ENCODE measurements at regions not wholly inside any gene's neighbourhood (a gene's known extent, or its start where the extent isn't known, plus 50 kb on each side); places are given as distances from the start of the nearest gene placed in this dataset.

- no peaks in the 10 kb centered on the region for H3K9me3 Mint-ChIP-seq
- H3K4me1 Mint-ChIP-seq (ENCODE audit: low read depth) = peaks cover 2% of the 10 kb centered on the region
- no peak overlapping the region for H3K4me3 Mint-ChIP-seq
- no peaks in the 10 kb centered on the region for H3K36me3 Mint-ChIP-seq (ENCODE audit: low read depth)
- peaks cover 53% of the 10 kb centered on the region for H3K27me3 Mint-ChIP-seq (ENCODE audit: low read depth)
- no peak overlapping the region for H3K27ac Mint-ChIP-seq
These were observed 95.5 kb downstream of the FAM204A start for GRCh38 chr10:118246332-118247295.

GRCh38 chr10:118243907-118244306 is 98.2 kb downstream of the FAM204A start:
- H3K4me1 Mint-ChIP-seq (ENCODE audit: low read depth) = peaks cover 2% of the 10 kb centered on the region
- no peaks in the 10 kb centered on the region for H3K36me3 Mint-ChIP-seq (ENCODE audit: low read depth)
- H3K9me3 Mint-ChIP-seq = no peaks in the 10 kb centered on the region
- no peak overlapping the region for H3K4me3 Mint-ChIP-seq
- H3K27me3 Mint-ChIP-seq (ENCODE audit: low read depth) = peaks cover 53% of the 10 kb centered on the region
- no peak overlapping the region for H3K27ac Mint-ChIP-seq

GRCh38 chr10:118241229-118242137 is 100.6 kb downstream of the FAM204A start:
- H3K9me3 Mint-ChIP-seq = no peaks in the 10 kb centered on the region
- no peaks in the 10 kb centered on the region for H3K36me3 Mint-ChIP-seq (ENCODE audit: low read depth)
- H3K4me1 Mint-ChIP-seq (ENCODE audit: low read depth) = peaks cover 2% of the 10 kb centered on the region
- H3K27ac Mint-ChIP-seq = no peak overlapping the region
- peaks cover 43% of the 10 kb centered on the region for H3K27me3 Mint-ChIP-seq (ENCODE audit: low read depth)
- H3K4me3 Mint-ChIP-seq = no peak overlapping the region

- Mint-ChIP-seq H3K9me3 (no peaks in the 10 kb centered on the region), H3K27ac (no peak overlapping the region), H3K4me1 (ENCODE audit: low read depth) (no peaks in the 10 kb centered on the region), H3K4me3 (no peak overlapping the region), H3K27me3 (ENCODE audit: low read depth) (peaks cover 27% of the 10 kb centered on the region), H3K36me3 (ENCODE audit: low read depth) (no peaks in the 10 kb centered on the region)
These were observed 102.9 kb downstream of the FAM204A start for GRCh38 chr10:118239236-118239630.

GRCh38 chr10:118238573-118239235 is 103.4 kb downstream of the FAM204A start:
- no peak overlapping the region for H3K27ac Mint-ChIP-seq
- H3K9me3 Mint-ChIP-seq = no peaks in the 10 kb centered on the region
- no peak overlapping the region for H3K4me3 Mint-ChIP-seq
- no peaks in the 10 kb centered on the region for H3K4me1 Mint-ChIP-seq (ENCODE audit: low read depth)
- no peaks in the 10 kb centered on the region for H3K36me3 Mint-ChIP-seq (ENCODE audit: low read depth)
- H3K27me3 Mint-ChIP-seq (ENCODE audit: low read depth) = peaks cover 22% of the 10 kb centered on the region

- no peak overlapping the region for H3K27ac Mint-ChIP-seq
- no peaks in the 10 kb centered on the region for H3K36me3 Mint-ChIP-seq (ENCODE audit: low read depth)
- no peaks in the 10 kb centered on the region for H3K9me3 Mint-ChIP-seq
- no peak overlapping the region for H3K4me3 Mint-ChIP-seq
- peaks cover 17% of the 10 kb centered on the region for H3K27me3 Mint-ChIP-seq (ENCODE audit: low read depth)
- H3K4me1 Mint-ChIP-seq (ENCODE audit: low read depth) = no peaks in the 10 kb centered on the region
These were observed 104.2 kb downstream of the FAM204A start for GRCh38 chr10:118237930-118238329.

GRCh38 chr10:118234683-118235082 is 107.4 kb downstream of the FAM204A start:
- Mint-ChIP-seq H3K27me3 (ENCODE audit: low read depth) (peaks cover 15% of the 10 kb centered on the region), H3K4me3 (no peak overlapping the region), H3K9me3 (no peaks in the 10 kb centered on the region), H3K4me1 (ENCODE audit: low read depth) (no peaks in the 10 kb centered on the region), H3K27ac (no peak overlapping the region), H3K36me3 (ENCODE audit: low read depth) (no peaks in the 10 kb centered on the region)

- no peak overlapping the region for H3K4me3 Mint-ChIP-seq
- H3K4me1 Mint-ChIP-seq (ENCODE audit: low read depth) = no peaks in the 10 kb centered on the region
- no peak overlapping the region for H3K27ac Mint-ChIP-seq
- H3K27me3 Mint-ChIP-seq (ENCODE audit: low read depth) = no peaks in the 10 kb centered on the region
- H3K36me3 Mint-ChIP-seq (ENCODE audit: low read depth) = no peaks in the 10 kb centered on the region
- H3K9me3 Mint-ChIP-seq = no peaks in the 10 kb centered on the region
These were observed 121.7 kb downstream of the FAM204A start for GRCh38 chr10:118220346-118220850.

GRCh38 chr10:118218562-118218961 is 123.6 kb downstream of the FAM204A start:
- Mint-ChIP-seq H3K36me3 (ENCODE audit: low read depth) (no peaks in the 10 kb centered on the region), H3K27me3 (ENCODE audit: low read depth) (peaks cover 3% of the 10 kb centered on the region), H3K4me3 (no peak overlapping the region), H3K27ac (no peak overlapping the region), H3K9me3 (no peaks in the 10 kb centered on the region), H3K4me1 (ENCODE audit: low read depth) (no peaks in the 10 kb centered on the region)

GRCh38 chr10:118216571-118217170 is 125.5 kb downstream of the FAM204A start:
- Mint-ChIP-seq H3K4me3 (no peak overlapping the region), H3K9me3 (no peaks in the 10 kb centered on the region), H3K4me1 (ENCODE audit: low read depth) (no peaks in the 10 kb centered on the region), H3K36me3 (ENCODE audit: low read depth) (no peaks in the 10 kb centered on the region), H3K27me3 (ENCODE audit: low read depth) (peaks cover 7% of the 10 kb centered on the region), H3K27ac (no peak overlapping the region)

GRCh38 chr10:118216020-118216419 is 126.1 kb downstream of the FAM204A start:
- no peaks in the 10 kb centered on the region for H3K9me3 Mint-ChIP-seq
- H3K4me1 Mint-ChIP-seq (ENCODE audit: low read depth) = no peaks in the 10 kb centered on the region
- no peak overlapping the region for H3K4me3 Mint-ChIP-seq
- H3K27ac Mint-ChIP-seq = no peak overlapping the region
- peaks cover 7% of the 10 kb centered on the region for H3K27me3 Mint-ChIP-seq (ENCODE audit: low read depth)
- H3K36me3 Mint-ChIP-seq (ENCODE audit: low read depth) = no peaks in the 10 kb centered on the region

GRCh38 chr10:118214776-118215175 is 127.3 kb downstream of the FAM204A start:
- H3K36me3 Mint-ChIP-seq (ENCODE audit: low read depth) = no peaks in the 10 kb centered on the region

GRCh38 chr10:118213436-118213835 is 128.7 kb downstream of the FAM204A start:
- no peaks in the 10 kb centered on the region for H3K36me3 Mint-ChIP-seq (ENCODE audit: low read depth)
- H3K4me3 Mint-ChIP-seq = no peak overlapping the region
- no peaks in the 10 kb centered on the region for H3K4me1 Mint-ChIP-seq (ENCODE audit: low read depth)
- H3K27ac Mint-ChIP-seq = no peak overlapping the region
- H3K9me3 Mint-ChIP-seq = no peaks in the 10 kb centered on the region
- peaks cover 7% of the 10 kb centered on the region for H3K27me3 Mint-ChIP-seq (ENCODE audit: low read depth)

More at GRCh38 chr10:118214776-118215175, 127.3 kb downstream of the FAM204A start:
- Mint-ChIP-seq H3K27me3 (ENCODE audit: low read depth) (peaks cover 7% of the 10 kb centered on the region), H3K9me3 (no peaks in the 10 kb centered on the region), H3K27ac (no peak overlapping the region), H3K4me1 (ENCODE audit: low read depth) (no peaks in the 10 kb centered on the region), H3K4me3 (no peak overlapping the region)

GRCh38 chr10:118210276-118210675 is 131.8 kb downstream of the FAM204A start:
- H3K4me1 Mint-ChIP-seq (ENCODE audit: low read depth) = no peaks in the 10 kb centered on the region
- H3K9me3 Mint-ChIP-seq = no peaks in the 10 kb centered on the region
- no peak overlapping the region for H3K4me3 Mint-ChIP-seq
- no peak overlapping the region for H3K27ac Mint-ChIP-seq
- H3K36me3 Mint-ChIP-seq (ENCODE audit: low read depth) = no peaks in the 10 kb centered on the region
- peaks cover 7% of the 10 kb centered on the region for H3K27me3 Mint-ChIP-seq (ENCODE audit: low read depth)
